ENCODE measurements at regions not wholly inside any gene's neighbourhood (a gene's known extent, or its start where the extent isn't known, plus 50 kb on each side); places are given as distances from the start of the nearest gene placed in this dataset.

DNA sequence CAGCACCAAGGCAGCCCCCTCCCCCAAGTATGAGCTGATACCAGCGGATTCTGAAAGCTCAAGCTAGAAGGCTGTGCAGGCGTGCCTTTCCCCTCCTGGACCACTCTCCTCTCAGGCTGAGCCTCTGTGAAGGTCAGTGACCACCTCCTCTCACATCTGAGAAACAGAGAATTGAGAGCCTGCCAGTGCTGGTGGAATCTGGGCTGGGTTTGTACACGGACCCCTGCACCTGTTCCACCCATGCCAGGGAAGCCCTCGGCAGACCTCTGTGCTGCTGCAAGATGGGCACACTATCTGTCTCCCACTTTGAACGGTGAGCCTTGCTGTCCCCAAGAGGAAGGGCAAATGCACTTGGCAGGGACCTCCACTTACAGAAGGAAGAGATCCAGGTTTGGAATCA is 54.7 kb upstream of the SDK2 start:
- H3K4me3 Mint-ChIP-seq, result no peak overlapping the region
- 78% methylated on average over 5 of the region's 5 CpGs for WGBS (ENCODE audit: insufficient coverage)

GRCh38 chr17:73701701-73702100 is 57.5 kb upstream of the SDK2 start:
- Histone ChIP-seq H3K27ac (ENCODE audit: low read length) (no peak overlapping the region), H3K9me3 (ENCODE audit: control insufficient read depth, insufficient read depth, low read length) (no peaks in the 10 kb centered on the region), H3K36me3 (ENCODE audit: control insufficient read depth, insufficient read depth, low read length) (no peaks in the 10 kb centered on the region), H3K4me1 (ENCODE audit: control insufficient read depth, insufficient read depth, low read length) (no peaks in the 10 kb centered on the region), H3K4me3 (ENCODE audit: low read length) (no peak overlapping the region), H3K27me3 (ENCODE audit: control insufficient read depth, insufficient read depth, low read length) (no peaks in the 10 kb centered on the region)
- Mint-ChIP-seq H3K4me3 (no peak overlapping the region), H3K27me3 (ENCODE audit: low read depth in 2 of 2) (peaks cover 6 to 9% of the 10 kb centered on the region in 2 donors), H3K27ac (no peak overlapping the region), H3K36me3 (no peaks in the 10 kb centered on the region), H3K9me3 (no peaks in the 10 kb centered on the region), H3K4me1 (no peaks in the 10 kb centered on the region)
- TF ChIP-seq, protein P1, sequence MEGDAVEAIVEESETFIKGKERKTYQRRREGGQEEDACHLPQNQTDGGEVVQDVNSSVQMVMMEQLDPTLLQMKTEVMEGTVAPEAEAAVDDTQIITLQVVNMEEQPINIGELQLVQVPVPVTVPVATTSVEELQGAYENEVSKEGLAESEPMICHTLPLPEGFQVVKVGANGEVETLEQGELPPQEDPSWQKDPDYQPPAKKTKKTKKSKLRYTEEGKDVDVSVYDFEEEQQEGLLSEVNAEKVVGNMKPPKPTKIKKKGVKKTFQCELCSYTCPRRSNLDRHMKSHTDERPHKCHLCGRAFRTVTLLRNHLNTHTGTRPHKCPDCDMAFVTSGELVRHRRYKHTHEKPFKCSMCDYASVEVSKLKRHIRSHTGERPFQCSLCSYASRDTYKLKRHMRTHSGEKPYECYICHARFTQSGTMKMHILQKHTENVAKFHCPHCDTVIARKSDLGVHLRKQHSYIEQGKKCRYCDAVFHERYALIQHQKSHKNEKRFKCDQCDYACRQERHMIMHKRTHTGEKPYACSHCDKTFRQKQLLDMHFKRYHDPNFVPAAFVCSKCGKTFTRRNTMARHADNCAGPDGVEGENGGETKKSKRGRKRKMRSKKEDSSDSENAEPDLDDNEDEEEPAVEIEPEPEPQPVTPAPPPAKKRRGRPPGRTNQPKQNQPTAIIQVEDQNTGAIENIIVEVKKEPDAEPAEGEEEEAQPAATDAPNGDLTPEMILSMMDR (IDR thresholded peaks at IDR 0.05), result no peak
- 89% methylated on average over 7 of the region's 8 CpGs for WGBS (ENCODE audit: insufficient coverage)
- intact Hi-C loops (cut with micrococcal nuclease), result no loop called here
- ATAC-seq (no peak), DNase-seq (no peak)

More for the DNA sequence above, 54.7 kb upstream of the SDK2 start:
- Histone ChIP-seq H3K27me3 (ENCODE audit: control insufficient read depth, insufficient read depth, low read length) (no peaks in the 10 kb centered on the region), H3K9me3 (ENCODE audit: control insufficient read depth, insufficient read depth, low read length) (no peaks in the 10 kb centered on the region), H3K4me1 (ENCODE audit: control insufficient read depth, insufficient read depth, low read length) (no peaks in the 10 kb centered on the region), H3K36me3 (ENCODE audit: control insufficient read depth, insufficient read depth, low read length) (no peaks in the 10 kb centered on the region), H3K27ac (ENCODE audit: low read length) (no peak overlapping the region), H3K4me3 (ENCODE audit: low read length) (no peak overlapping the region)
- H3K27me3 Mint-ChIP-seq (ENCODE audit: low read depth in 2 of 2), result peaks cover 4 to 6% of the 10 kb centered on the region in 2 donors
- H3K27ac Mint-ChIP-seq, result no peak overlapping the region
- no peaks in the 10 kb centered on the region for H3K36me3 Mint-ChIP-seq
- TF ChIP-seq, protein P1 (IDR thresholded peaks at IDR 0.05), result no peak
- no peak for DNase-seq
- H3K4me1 Mint-ChIP-seq, result no peaks in the 10 kb centered on the region
- no peak for ATAC-seq
- no peaks in the 10 kb centered on the region for H3K9me3 Mint-ChIP-seq
- intact Hi-C loops (cut with micrococcal nuclease), result no loop called here

GRCh38 chr17:73703192-73703591 is 58.9 kb upstream of the SDK2 start:
- Mint-ChIP-seq H3K27me3 (ENCODE audit: low read depth in 2 of 2) (peaks cover 17 to 20% of the 10 kb centered on the region in 2 donors), H3K9me3 (no peaks in the 10 kb centered on the region), H3K36me3 (no peaks in the 10 kb centered on the region), H3K27ac (no peak overlapping the region), H3K4me3 (no peak overlapping the region), H3K4me1 (no peaks in the 10 kb centered on the region)
- no peaks in the 10 kb centered on the region for H3K9me3 ChIP-seq (ENCODE audit: control insufficient read depth, insufficient read depth, low read length)
- no peaks in the 10 kb centered on the region for H3K4me1 ChIP-seq (ENCODE audit: control insufficient read depth, insufficient read depth, low read length)
- TF ChIP-seq, protein P1 (IDR thresholded peaks at IDR 0.05), result no peak
- H3K27ac ChIP-seq (ENCODE audit: low read length), result no peak overlapping the region
- intact Hi-C loops (cut with micrococcal nuclease), result no loop called here
- ATAC-seq, result no peak
- no peaks in the 10 kb centered on the region for H3K36me3 ChIP-seq (ENCODE audit: control insufficient read depth, insufficient read depth, low read length)
- WGBS (ENCODE audit: insufficient coverage), result 81% methylated on average over 5 of the region's 5 CpGs
- H3K4me3 ChIP-seq (ENCODE audit: low read length), result no peak overlapping the region
- no peak for DNase-seq
- no peaks in the 10 kb centered on the region for H3K27me3 ChIP-seq (ENCODE audit: control insufficient read depth, insufficient read depth, low read length)

GRCh38 chr17:73703917-73704316 is 59.7 kb upstream of the SDK2 start:
- no peaks in the 10 kb centered on the region for H3K4me1 ChIP-seq (ENCODE audit: control insufficient read depth, insufficient read depth, low read length)
- WGBS (ENCODE audit: insufficient coverage), result 90% methylated on average over 2 of the region's 2 CpGs
- no peaks in the 10 kb centered on the region for H3K36me3 ChIP-seq (ENCODE audit: control insufficient read depth, insufficient read depth, low read length)
- no peaks in the 10 kb centered on the region for H3K36me3 Mint-ChIP-seq
- H3K9me3 ChIP-seq (ENCODE audit: control insufficient read depth, insufficient read depth, low read length), result no peaks in the 10 kb centered on the region
- no peak overlapping the region for H3K27ac ChIP-seq (ENCODE audit: low read length)
- H3K4me1 Mint-ChIP-seq, result no peaks in the 10 kb centered on the region
- ATAC-seq, result no peak
- no peak overlapping the region for H3K4me3 ChIP-seq (ENCODE audit: low read length)
- TF ChIP-seq, protein P1 (IDR thresholded peaks at IDR 0.05), result no peak
- H3K27ac Mint-ChIP-seq, result no peak overlapping the region
- H3K27me3 Mint-ChIP-seq (ENCODE audit: low read depth in 2 of 2), result peaks cover 21 to 27% of the 10 kb centered on the region in 2 donors
- H3K4me3 Mint-ChIP-seq, result no peak overlapping the region
- no peaks in the 10 kb centered on the region for H3K9me3 Mint-ChIP-seq
- DNase-seq, result no peak
- intact Hi-C loops (cut with micrococcal nuclease), result no loop called here
- no peaks in the 10 kb centered on the region for H3K27me3 ChIP-seq (ENCODE audit: control insufficient read depth, insufficient read depth, low read length)
